HG02623 (cell line): ENCODE measurements at regions not wholly inside any gene's neighbourhood (a gene's known extent, or its start where the extent isn't known, plus 50 kb on each side); places are given as distances from the start of the nearest gene placed in this dataset.

ENCODE experiments used
- ATAC-seq: cut with Tn5 transposase; IDR thresholded peaks from one replicate; pipeline ENCODE4 v1.9.1; 2021; ENCODE audit warnings: moderate library complexity; ENCODE audit not compliant: unreplicated experiment

DNA sequence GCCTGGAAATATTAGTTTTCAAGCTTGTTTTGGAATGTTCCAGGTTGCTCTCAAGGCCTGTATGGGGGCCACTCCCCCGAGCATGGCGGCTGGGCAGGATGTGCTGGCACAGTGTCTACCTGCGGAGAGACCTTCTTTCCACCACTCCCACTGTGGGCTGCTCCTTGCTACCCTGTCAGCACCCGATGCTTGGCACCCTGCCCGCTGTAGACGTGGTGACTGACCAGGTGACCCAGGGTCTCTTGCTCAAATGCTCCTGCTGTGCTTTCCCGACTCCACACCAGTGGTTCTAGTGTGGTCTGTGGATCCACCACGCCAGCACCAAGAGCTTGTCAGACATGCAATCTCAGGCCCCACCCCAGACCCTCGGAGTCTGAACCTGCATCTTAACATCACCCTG, 213.3 kb downstream of the SH3BP4 start:
- no peak for ATAC-seq

DNA sequence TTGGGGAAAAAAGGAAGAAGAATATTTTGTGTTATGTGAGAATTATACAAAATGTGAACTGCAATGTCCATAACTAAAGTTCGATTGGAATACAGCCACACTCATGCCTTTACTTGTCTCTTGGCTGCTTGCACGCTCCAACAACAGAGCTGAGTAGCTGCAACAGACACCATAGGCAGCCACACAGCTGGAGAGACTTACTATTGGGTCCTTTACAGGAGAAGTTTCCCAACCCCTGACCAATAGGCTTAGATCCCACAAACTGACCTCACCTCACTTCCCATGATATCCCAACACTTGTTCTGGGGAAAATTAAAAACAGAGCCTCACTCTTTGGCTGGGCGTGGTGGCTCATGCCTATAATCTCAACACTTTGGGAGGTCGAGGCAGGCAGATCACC, 213.8 kb downstream of the SH3BP4 start:
- ATAC-seq: no peak

DNA sequence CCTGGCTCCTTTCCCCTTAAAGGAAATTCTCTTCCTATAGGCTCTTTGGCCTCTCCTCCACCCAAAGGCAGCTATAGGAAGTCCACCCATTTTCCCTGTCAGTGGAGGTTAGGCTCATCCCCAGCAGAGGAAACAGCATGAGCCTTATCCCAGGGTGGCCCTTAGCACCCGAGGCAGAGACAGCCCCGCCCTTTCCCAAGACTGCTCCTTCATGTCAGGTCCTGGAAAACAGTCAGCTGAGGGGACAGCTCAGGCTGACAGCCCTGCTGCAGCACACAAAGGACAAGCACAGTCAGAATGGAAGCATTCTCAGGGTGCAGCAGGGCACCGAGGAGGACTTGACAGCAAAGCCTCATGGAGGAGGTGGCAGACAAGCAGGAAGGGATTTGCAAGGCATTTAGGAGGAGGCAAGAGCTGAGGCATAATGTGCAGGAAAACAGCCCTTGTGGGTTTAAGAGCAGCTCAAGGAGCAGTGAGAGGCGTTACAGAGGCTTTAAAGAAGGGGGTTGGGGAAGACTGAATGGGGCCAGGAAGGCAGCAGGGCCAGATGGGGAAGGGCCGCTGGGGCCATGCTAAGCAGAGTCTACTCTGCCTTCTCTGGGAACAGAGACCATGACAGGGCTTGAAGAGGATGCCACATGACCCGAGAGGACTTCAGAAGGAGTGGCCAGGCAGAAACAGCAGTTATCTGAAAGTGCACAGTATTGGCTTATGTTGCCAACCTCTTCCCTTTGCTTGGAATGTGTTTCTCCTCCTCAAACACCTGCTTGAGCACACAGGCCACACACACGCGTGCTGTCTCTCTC, 216.6 kb downstream of the SH3BP4 start:
- no peak for ATAC-seq

DNA sequence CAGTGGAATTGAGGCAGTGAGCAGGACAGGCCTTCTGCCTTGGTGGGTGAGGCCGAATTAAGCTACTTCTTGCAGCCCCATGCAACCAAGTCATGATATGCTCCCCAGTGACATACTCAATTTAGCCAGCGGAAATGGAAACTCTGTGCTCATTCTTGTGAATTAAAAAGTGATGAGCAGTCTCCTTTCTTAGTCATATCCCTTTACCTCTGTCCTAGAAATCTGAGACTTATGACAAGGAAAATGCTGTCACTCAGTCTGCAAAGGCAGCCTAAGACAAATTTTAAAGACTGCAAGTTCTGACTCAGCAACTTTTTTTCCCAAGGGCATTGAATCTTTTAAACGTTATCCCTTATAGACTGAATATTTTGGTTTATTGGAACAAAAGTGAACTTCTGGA, 218.2 kb downstream of the SH3BP4 start:
- ATAC-seq: no peak

DNA sequence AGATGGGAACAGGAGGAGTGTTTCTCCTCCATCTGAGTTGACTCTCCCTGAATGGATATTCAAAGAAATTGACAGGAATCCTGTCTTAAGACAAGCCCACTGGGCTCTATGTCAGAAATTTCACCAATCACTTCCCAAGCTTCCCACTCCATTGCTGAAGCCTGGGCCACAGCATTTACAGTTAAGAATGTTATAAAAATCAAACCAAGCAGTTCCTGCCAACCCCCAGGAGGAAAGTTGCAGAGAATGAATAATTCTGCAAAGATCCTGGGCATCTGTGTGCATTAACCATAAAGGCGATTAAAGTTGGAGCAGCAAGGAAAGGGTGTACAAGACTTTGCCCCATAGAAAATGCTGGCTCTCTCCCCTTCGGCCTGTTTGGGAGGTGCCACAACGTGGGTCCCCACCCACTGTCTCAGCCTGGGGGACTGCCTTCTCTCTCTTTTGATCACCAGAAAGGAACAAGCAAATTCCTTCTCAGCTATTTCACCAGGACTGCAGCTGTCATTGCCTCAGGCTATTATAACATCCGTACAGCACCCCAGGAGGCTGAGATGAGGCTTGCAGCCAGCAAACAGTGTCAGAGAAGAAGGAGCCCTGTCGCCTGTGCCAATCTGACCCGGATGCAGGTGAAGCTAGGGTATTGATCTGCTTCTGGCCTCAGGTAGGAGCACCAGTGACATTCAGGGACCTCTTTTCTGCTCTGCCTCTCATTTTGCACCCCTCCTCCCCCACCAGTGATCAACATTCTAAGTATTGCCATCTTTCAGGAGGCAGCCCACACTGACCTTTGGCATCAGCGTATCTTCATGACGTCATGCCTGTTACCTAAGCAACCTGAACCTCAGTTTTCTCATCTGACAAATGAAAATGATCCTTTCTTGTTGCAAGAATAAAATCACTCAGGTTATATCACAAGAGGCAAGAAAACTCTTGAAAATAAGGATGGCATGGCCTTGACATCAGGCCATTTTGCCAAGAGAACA, 219.0 kb downstream of the SH3BP4 start:
- no peak for ATAC-seq

DNA sequence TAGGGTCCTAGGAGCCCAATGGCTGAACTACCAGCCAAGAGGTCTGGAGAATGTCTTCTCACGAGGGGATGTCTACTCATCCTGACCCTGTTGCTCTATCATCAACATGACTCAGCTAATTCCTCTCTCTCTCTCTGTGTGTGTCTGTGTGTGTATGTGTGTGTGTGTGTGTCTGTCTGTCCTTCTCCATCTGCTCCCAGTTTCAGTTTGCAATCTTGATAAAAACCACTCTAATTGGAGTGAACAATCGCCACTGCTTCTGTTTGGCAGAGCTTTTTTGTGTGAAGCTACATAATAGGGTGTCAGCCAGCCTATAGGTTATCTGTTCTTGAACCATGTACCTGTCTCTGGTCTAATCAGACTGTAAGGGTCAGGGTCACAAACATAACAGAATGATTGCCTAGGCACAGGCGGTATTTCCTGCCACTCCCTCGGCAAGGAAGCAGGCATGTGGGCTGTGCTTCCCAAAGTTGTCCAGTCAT, 219.8 kb downstream of the SH3BP4 start:
- no peak for ATAC-seq

DNA sequence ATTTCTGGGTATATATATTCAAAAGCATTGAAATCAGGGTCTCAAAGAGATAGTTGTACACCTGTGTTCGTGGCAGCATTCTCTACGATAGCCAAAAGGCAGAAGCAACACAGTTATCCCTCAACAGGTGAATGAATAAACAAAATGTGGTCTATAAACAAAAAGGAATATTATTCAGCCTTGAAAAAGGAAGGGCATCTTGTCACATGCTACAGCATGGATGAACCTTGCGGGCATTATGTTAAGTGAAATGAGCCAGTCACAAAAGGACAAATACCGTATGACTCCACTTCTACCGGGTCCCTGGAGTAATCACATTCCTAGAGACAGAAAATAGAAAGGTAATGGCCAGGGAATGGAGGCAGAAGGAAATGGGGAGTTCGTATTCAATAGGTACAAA, 228.8 kb downstream of the SH3BP4 start:
- no peak for ATAC-seq

DNA sequence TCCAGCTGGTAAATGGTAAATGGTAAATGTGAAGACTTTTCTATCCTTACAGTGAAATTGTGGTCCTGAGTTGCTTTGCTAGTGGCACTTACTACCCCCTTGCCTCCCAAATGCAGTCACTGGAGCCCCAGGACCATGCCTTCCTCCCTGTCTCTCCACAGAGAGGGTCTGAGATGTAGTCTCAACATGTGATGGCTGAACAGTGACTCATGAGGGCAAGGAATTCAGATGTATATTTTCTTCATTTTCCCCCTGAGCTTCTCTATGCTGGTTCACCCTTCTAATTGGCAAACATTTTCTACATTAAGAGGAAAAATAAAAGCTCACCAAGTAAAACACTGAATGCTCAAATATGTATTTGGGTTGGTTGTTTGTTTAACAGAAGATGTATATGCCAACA, 232.0 kb downstream of the SH3BP4 start:
- ATAC-seq: no peak

DNA sequence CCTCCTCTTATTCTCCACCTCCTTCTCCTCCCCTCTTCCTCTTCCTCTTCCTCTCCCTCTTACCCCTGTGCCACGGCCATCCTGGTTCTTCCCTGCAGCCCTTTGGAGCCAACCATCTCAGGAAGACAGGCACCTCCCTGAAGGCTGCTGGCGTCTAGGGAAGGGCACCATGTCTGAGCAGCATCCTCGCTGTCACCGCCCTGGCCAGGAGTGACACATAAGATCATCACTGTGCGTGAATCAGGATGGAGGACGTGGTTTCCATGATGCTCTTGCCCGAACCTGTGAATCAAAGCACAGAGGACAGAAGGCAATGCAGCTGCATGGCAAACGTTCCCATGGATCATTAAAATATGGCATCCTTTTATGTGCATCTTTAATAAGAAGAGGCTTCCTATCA, 236.0 kb downstream of the SH3BP4 start:
- ATAC-seq: no peak

DNA sequence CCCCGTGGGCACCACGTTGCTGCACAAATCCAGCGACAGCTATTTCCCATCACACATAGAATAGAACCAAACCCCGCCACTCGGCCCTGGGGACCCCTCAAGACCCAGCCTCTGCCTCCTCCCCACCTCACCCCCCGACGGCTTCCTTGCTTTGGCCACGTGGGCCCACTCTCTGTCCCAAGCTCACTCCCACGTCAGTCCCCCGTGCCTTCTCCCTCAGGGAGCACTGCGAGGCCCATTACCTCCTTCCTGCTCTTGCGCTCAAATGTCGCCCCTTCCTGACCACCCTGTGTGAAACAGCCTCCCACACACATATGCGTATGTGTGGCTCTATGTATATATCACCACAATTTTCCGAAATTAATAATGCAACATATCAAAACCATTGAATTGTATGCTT, 239.7 kb downstream of the SH3BP4 start:
- no peak for ATAC-seq

DNA sequence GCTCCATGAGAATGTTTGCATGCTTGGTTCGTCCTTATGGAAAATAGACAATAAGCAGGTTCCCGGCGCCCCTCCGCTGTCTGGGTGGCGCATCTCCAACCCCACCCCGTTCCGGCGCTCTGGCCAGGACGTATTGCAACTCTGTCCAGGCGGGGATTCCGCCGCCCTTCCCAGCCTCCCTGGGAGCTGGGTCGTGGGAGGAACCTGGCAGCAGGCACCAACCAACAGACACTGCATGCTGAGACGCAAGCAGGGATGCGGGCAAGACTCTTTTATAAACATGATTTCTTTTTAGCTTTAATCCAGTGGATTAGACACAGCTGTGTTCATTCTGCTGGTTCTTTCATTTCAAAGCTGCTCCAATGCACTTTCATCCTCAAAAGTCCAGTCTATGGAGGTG, 240.2 kb downstream of the SH3BP4 start:
- ATAC-seq: no peak

DNA sequence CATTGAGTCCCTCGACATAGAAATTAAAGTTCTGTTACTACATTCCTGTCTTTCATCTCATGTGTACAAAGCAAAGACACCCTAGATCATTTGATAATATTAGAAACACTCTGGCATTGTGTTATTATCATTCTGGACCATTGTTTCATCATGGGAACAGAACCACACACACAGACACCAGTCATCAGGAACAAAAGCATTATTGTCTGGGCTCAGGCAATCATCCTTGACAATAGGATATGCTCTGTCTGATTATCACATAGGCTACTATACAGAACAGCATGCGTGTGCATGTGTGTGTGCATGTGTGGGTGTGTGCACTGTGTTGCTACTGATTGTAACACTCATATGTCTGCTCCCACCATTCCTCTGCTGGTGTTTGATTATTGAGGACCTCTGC, 242.5 kb downstream of the SH3BP4 start:
- no peak for ATAC-seq

DNA sequence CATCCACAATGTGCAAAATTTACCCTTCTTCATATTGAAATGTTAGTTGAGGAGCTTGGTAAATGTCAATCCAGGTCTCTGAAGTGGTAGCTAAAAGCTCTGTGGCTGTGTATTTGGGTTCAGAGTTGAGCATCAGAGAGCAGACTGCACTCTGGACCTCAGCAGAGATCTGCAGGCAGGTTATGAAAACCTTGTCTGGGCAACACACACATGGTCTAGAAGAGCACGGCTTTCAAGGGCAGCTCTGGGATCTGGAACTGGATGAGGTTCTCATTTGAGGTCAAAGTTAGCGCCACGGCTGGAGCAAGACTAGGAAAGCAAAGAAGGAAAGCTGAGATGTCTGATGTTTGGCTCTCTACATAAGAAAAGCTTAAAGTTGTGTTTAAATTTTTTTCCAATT, 243.0 kb downstream of the SH3BP4 start:
- no peak for ATAC-seq

DNA sequence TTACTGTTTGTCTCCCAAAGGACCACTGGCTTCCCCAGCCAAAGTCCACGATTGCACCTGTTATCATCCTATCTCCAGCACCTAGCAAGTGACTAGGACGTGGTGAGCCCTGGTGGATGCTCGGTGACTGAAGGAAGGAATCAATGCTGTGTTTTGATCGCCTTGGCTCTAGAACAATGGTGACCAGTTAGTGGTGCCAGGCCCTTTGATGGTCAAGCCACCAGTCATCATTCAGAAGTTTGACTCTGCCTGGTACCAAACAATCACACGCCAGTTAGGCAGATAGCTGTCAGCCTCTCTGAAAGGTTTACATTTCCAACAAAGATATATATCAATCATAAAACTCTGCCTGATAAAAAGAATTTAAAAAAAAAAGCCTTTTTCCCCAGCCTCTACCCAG, 244.1 kb downstream of the SH3BP4 start:
- ATAC-seq: no peak

DNA sequence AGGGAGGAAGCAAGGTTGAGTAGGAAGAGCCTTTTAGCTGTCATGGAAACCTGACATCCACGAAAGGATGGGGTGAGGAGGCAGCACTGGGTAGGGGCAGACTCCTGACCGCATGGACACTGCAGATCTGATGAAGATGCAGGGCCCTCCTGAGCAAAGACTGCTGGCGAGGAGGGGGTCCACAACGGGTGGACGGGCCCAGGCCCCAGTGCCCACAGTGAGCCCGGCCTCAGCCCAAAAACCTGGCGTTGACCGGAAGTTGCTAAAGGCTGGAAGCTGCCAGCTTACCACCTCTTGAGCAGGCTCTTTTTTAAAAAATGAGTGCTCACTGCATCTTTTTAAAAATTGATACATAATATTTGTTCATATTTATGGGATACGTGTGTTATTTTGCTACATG, 247.3 kb downstream of the SH3BP4 start:
- ATAC-seq: no peak

DNA sequence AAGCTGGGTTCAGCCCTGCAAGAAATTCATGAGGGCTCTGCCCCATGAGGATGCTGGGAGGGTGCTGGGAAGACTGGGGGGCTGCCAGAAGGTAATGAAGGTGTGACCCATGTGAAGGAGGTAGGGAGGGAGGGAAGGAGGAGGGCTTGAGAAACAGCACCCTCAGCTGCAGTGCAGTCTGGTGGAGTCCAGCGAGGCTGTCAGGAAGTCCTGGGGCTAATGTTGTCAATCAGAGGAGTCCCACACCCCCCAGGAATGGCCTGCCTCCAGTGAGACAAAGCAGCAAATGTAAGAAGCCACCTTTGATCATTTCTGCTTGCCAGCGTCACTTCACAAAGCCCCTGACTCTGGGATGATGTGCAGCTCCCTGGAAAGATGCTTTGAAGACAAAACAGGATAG, 248.4 kb downstream of the SH3BP4 start:
- no peak for ATAC-seq

DNA sequence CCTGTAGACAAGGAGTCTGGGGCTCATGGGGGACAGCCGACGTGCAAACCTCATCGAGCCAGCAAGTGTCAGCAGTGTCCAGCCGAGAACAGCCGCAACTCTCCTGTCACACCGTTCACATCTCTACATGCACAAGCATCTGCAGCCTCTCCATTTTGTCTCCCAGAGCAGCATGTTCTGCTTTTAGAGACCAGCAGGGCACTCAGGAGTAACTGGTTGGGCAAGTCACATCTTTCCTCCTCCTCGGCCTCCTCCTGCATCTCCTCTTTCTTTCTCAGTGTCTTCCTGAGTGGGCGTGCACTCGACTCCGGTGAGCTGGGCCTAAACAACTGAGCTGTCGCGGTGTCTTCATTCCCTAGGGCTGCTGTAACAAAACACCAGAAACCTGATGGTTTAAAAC, 249.9 kb downstream of the SH3BP4 start:
- no peak for ATAC-seq

DNA sequence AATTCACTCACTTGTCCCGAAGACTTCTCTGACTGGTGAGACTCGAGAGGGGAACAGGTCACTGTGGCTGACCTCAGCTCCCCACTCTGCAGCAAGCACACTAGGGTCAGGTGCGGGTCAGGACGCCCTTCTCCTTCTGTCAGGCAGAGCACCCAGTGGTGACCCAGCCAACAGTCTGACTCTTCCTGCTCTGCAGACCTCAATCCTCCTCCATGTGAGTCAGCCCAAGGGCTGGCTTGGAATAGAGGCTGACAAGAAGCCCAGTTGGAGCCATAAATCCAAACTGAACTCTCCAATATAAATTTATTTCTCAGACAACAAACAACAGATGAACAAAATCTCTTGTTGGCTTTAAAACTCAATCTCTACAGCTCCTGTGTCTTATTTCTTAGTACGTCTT, 253.1 kb downstream of the SH3BP4 start:
- no peak for ATAC-seq

DNA sequence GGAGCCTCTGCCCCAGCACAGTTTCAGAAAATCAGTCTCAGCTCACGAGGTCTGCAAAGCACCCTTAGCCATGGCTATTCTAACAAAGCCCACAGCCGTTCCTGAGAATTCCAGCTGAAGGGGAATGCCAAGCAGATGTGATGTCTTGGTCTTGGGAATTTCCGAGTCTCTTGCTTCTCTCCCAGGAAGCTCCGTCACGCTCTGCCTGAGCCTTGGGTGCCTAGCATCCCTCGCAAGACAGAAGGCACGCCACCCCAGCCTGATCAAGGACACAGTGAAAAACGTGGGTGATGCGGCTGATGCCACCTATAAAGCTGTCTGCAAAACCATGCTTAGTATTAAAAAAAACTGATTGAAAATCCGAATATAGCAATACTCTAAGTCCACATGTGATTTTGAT, 254.6 kb downstream of the SH3BP4 start:
- ATAC-seq: no peak

DNA sequence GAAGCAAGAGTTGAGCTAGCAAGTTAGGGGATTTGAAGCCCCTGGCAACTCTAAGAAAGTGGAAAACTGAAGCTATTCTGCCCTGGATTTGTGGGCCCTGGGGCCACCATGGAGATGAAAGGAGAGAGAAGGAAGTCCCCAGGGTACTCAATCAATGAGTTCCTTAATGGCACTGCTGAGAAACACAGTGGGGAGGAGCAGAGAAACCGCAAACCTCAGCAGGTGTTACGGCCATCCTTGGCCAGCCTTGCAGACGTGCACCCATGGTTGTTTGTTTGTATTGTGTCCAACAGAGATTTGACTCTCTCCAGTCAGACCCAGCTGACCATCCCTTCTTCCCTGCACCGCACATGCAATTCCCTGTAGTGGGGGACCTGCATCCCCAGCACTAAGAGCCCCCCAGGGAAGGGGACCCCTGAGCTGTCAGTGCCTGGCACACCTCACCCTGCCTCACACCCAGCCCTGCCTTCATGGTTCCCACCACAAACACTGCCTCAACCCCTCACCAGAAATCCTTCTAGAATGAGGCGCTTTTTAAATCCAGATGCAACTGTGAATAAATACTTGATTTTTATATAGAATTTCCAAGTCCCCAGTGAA, 255.3 kb downstream of the SH3BP4 start:
- no peak for ATAC-seq

DNA sequence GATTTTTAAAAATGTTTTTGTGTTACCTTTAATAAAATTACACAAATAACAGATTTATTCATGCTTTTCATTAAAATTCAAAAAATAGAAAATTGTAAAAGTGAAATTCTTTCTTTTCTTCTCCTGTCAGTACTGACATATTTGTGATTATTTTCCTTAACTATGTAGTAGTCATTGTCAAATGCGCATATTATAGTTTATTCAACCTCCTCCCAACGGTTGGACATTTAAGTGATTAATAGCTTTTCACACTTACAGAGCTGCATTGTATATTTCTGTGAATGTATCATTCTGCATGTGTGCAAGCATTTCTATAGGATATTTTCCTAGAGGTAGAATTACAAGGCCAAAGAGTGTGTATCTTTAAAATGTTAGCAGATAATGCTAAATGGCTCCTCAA, 259.2 kb downstream of the SH3BP4 start:
- no peak for ATAC-seq
